Cardiac muscle cell (in vitro differentiated cells and primary cell): ENCODE measurements at regions not wholly inside any gene's neighbourhood (a gene's known extent, or its start where the extent isn't known, plus 50 kb on each side); places are given as distances from the start of the nearest gene placed in this dataset.

Source experiments
- DNase-seq, 2 donors: peaks; one replicate each; pipeline versions ENCODE4 v3.0.0 to v3.0.0-alpha.2; 2010 to 2017; ENCODE audit warnings: low read depth in 1 of 2, low spot score in 1 of 2
- H3K27ac ChIP-seq: fragments of 200-600 bp; sonication (generic); 2 replicates; pipeline ENCODE4 v1.5.1; 2016
- H3K27me3 ChIP-seq: fragments of 200-600 bp; sonication (generic); 2 replicates; pipeline ENCODE4 v1.6.0; 2016; ENCODE audit warnings: control low read depth
- H3K36me3 ChIP-seq: fragments of 200-600 bp; sonication (generic); 2 replicates; pipeline ENCODE4 v1.5.1; 2016; ENCODE audit warnings: control low read depth
- H3K4me1 ChIP-seq: fragments of 200-600 bp; sonication (generic); 2 replicates; pipeline ENCODE4 v1.8.1; 2017; ENCODE audit warnings: low read depth, mild to moderate bottlenecking, mixed run types
- H3K4me3 ChIP-seq: fragments of 200-600 bp; sonication (generic); 2 replicates; pipeline ENCODE4 v1.5.1; 2016; ENCODE audit warnings: mild to moderate bottlenecking
- H3K9me3 ChIP-seq: fragments of 200-600 bp; sonication (generic); 2 replicates; pipeline ENCODE4 v1.5.1; 2017; ENCODE audit warnings: low read depth, mild to moderate bottlenecking, control low read depth
- TF ChIP-seq, protein P1 (sequence below): IDR thresholded peaks from 2 replicates; pipeline ENCODE4 v1.5.1; 2012; ENCODE audit warnings: low read depth, mild to moderate bottlenecking, low read length

DNA sequence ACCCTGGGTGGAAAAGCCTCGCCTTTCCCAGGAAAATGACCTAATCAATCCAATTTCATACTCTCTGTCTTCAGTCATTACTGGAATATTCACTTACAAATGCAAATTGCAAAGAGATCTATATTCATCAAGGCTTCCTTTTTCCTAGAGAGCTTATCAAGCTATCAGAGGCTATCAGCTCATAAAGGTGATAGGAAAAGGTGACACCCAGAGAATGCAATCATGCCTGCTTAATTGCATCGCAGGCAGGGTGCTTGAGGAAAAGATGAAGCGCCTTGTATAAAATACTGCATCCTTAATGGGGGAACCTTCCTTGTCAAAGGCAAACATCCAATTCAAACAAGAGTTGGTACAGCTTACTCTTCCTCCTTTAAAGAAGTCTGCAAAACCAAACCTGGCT lies 59.7 kb downstream of the SHANK2 start:
- no peak for DNase-seq
- no peaks in the 10 kb centered on the region for H3K4me1 ChIP-seq
- TF ChIP-seq, protein P1, sequence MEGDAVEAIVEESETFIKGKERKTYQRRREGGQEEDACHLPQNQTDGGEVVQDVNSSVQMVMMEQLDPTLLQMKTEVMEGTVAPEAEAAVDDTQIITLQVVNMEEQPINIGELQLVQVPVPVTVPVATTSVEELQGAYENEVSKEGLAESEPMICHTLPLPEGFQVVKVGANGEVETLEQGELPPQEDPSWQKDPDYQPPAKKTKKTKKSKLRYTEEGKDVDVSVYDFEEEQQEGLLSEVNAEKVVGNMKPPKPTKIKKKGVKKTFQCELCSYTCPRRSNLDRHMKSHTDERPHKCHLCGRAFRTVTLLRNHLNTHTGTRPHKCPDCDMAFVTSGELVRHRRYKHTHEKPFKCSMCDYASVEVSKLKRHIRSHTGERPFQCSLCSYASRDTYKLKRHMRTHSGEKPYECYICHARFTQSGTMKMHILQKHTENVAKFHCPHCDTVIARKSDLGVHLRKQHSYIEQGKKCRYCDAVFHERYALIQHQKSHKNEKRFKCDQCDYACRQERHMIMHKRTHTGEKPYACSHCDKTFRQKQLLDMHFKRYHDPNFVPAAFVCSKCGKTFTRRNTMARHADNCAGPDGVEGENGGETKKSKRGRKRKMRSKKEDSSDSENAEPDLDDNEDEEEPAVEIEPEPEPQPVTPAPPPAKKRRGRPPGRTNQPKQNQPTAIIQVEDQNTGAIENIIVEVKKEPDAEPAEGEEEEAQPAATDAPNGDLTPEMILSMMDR: no peak
- no peak overlapping the region for H3K4me3 ChIP-seq
- no peak overlapping the region for H3K27ac ChIP-seq
- H3K9me3 ChIP-seq: no peaks in the 10 kb centered on the region
- no peaks in the 10 kb centered on the region for H3K36me3 ChIP-seq
- no peaks in the 10 kb centered on the region for H3K27me3 ChIP-seq

DNA sequence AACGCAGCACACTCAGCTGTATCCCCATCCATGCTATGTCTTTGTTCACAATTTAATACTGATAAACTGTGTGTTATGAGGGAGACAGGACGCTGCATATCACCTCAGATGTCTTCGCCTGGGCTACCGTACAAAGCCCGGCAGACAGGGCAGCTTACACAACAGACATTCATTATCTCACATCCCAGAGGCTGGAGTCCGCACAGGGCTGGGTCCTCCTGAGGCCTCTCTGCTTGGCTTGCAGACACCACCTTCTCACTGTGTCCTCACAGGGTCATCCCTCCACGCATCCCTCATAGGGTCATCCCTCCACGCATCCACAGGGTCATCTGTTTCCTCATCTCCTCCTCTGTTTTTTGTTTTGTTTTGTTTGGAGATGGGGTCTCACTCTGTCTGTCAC lies 61.2 kb downstream of the SHANK2 start:
- TF ChIP-seq, protein P1: no peak
- no peak for DNase-seq
- Histone ChIP-seq H3K9me3 (no peaks in the 10 kb centered on the region), H3K27me3 (no peaks in the 10 kb centered on the region), H3K27ac (no peak overlapping the region), H3K4me1 (no peaks in the 10 kb centered on the region), H3K4me3 (no peak overlapping the region), H3K36me3 (no peaks in the 10 kb centered on the region)

DNA sequence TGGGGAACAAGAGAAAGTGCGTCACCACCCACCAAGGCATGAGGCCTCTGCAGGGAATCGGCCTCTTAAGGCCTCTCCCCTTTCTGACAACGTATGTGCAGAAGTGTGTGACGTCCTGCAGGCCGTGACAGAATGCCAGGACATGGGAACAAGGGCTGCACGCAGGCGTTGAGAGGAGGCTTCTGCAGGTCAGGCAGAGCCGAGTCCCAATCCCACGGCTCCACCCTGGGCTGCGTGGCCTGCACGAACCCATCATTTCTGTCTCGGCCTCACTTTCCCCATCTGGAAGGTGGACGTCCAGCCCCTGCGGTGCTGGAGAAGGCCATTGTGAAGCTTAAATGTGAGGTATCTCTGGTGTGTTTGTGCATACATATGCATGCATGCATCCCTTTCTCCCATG lies 61.8 kb downstream of the SHANK2 start:
- no peak overlapping the region for H3K4me3 ChIP-seq
- H3K27me3 ChIP-seq: no peaks in the 10 kb centered on the region
- TF ChIP-seq, protein P1: no peak
- no peak overlapping the region for H3K27ac ChIP-seq
- H3K9me3 ChIP-seq: no peaks in the 10 kb centered on the region
- no peak for DNase-seq
- H3K36me3 ChIP-seq: no peaks in the 10 kb centered on the region
- H3K4me1 ChIP-seq: no peaks in the 10 kb centered on the region

DNA sequence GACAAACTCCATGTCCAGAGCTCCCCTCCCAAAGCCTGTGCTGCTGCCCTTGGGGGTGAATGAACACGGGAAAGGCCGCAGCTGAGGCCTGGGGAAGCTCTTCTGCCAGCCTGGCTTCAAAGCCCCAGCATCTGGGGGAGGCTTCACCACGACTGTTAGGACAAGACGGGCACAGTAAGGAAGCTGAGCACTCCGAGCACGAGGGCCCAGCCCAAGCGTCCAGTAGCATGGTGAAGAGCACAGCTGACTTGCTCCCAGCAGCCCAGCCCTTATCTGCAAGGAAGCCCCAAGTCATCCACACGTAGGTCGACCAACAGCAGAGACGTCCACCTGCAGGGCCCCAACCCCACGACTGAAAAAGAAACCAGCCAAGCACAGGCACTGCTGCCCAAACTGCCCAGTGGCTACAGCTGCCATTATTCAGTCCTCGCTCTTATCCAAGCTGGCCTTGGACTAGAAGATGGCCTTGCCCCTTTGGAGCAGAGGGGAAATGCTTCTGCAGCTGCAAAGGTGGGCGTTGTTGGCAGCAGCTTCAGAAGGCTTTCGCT lies 62.5 kb downstream of the SHANK2 start:
- H3K4me1 ChIP-seq: no peaks in the 10 kb centered on the region
- H3K36me3 ChIP-seq: no peaks in the 10 kb centered on the region
- TF ChIP-seq, protein P1: no peak
- H3K9me3 ChIP-seq: no peaks in the 10 kb centered on the region
- no peak overlapping the region for H3K27ac ChIP-seq
- no peak overlapping the region for H3K4me3 ChIP-seq
- DNase-seq: no peak
- no peaks in the 10 kb centered on the region for H3K27me3 ChIP-seq

DNA sequence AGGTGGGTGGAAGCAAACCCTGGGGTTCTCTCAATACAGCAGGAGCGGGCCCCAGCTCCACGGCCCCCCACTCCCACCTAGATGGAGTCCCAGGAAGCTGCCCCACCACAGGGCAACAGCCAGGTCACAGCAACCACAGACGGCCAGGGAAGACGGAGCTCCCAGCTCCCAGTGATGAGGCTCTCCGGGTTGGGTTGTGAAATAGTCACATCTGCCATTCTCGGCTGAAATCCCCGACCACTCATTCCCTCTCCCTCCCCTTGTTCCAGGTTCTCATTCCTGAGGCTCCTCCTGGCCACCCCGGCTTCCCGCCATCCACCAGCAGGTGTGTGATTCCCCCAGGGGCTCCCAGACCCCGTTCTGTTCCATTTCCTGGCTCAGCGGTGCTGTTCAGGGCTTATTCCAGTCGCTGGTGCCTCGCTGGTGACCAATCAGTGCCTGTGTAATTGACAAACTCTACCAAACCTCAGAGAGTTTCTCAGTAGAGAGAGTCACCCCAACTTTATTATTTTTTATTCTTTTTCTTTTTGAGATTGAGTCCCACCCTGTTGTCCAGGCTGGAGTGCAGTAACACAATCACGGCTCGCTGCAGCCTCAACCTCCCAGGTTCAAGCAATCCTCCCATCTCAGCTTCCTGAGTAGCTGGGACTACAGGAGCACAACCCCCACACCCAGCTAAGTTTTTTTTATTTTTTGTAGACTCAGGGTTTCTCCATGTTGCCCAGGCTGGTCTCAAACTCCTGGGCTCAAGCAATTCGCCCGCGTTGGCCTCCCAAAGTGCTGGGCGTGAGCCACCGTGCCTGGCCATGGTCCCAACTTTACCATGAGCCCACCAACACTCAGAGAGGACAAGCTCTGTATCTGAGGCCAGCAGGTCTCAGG lies 63.2 kb downstream of the SHANK2 start:
- DNase-seq: no peak
- Histone ChIP-seq H3K9me3 (no peaks in the 10 kb centered on the region), H3K27me3 (no peaks in the 10 kb centered on the region), H3K36me3 (no peaks in the 10 kb centered on the region), H3K4me3 (no peak overlapping the region), H3K27ac (no peak overlapping the region), H3K4me1 (no peaks in the 10 kb centered on the region)
- TF ChIP-seq, protein P1: no peak
